HG02798 (cell line): ENCODE measurements at regions not wholly inside any gene's neighbourhood (a gene's known extent, or its start where the extent isn't known, plus 50 kb on each side); places are given as distances from the start of the nearest gene placed in this dataset.
"Not testable (repeated sequence)": the region's sequence is repeated elsewhere in the genome, so short reads cannot be mapped to it uniquely, and the experiment has no call there.

Experiments used
- ATAC-seq: cut with Tn5 transposase; IDR thresholded peaks from one replicate; pipeline ENCODE4 v1.9.1; 2021; ENCODE audit warnings: mild to moderate bottlenecking; ENCODE audit not compliant: unreplicated experiment, poor library complexity

DNA sequence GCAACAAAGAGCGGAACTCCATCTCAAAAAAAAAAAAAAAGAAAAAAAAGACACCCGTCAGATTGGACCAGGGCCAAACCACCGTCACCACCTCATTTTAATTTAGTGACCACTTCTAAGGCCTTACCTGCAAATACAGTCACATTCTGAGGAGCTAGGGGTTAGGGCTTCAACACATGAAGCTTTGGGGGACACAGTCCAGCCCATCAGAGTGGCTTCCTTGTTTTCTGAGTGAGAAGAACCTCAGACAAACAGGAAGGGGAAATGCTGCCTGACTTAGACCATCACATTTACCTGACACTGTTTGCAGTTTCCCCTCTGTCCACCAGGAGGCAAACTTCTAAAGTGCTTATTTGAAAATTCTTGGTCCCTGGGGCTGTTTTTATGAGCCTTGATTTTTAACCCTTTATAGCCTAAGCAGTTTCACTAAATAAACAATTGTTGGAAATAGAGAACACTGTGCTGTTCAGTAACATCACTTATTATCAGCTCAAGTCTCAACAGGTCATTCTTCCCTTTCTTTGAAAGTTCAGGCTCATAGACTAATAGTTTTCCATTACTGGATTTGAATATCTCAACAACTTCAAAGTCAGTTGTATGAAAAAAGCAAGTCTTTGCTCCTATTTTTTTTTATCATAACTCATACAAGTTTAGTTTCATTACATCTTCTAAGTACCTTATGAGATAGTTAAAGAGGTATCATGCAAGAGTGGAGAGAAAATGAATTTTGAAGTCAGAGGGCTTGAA lies 74.9 kb upstream of the WASF3 start:
- peak; percentile 80 for ATAC-seq

DNA sequence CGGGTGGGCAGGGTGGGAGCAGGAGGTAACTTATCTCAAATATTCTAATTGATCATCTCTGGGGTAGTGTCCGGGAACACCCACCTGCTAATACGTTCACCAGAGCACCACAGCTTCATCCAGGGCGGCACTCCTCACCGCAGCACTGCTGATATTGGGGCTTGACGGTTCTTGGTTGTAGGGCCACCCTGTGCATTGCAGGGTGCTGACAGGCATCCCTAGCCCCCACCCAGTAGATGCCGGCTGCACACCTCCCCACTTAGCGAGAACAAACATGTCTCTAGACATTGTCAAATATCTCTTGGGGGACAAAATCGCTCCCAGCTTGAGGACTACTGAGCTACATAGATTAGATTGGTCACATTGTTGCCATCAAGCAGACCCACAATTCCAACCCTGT lies 73.9 kb upstream of the WASF3 start:
- ATAC-seq = no peak

DNA sequence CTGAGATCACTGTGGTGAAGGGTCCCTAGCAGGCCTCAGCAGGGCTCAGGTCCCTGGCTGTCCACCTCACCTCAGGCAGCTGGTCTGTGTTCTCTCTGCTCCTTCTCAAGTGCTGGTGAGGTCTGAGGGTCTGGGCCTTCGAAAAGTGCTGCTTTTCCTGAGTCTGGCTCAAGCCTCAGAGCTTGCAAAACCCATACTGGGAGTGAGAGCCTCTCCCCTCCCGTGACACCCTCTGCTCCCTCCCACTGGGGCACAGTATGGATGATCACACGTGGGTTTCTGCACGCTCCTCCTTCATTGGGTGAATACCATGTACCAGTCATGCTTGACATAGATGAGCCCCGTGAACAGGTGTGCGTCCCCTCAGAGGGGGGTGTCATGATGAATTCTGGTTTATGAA lies 73.3 kb upstream of the WASF3 start:
- ATAC-seq = no peak

DNA sequence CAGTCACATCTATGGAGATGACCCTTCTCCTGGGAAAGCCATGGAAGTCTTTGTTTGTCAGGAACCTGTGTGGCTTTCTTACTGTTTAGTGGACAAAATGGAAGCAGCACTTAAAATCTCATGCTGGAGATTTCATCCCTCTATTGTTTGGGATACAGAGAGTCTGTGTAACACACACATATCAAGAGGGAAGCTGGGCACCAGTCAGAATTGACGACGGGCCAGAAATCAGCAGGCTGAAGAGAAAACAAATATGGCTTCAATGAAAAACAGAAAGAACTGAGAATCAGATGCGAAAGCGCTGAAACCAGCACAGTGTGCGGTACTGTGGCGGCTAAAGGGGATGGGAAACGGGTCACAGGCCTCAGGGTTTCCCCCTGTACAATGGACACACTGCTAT lies 72.2 kb upstream of the WASF3 start:
- no peak for ATAC-seq

DNA sequence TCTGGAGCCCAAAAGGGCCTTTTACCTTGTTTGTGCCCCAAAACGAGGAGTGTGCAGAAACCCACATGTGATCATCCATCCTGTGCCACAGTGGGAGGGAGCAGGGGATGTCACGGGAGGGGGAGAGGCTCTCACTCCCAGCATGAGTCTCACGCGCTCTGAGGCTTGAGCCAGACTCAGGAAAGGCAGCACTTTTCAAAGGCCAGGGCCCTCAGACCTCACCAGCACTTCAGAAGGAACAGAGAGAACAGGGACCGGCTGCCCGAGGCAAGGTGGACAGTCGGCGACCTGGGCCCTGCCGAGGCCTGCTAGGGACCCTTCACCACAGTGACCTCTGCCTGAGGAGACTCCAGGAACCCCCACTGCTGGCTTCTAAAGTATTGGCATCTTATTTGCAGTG lies 71.7 kb upstream of the WASF3 start:
- ATAC-seq = no peak

DNA sequence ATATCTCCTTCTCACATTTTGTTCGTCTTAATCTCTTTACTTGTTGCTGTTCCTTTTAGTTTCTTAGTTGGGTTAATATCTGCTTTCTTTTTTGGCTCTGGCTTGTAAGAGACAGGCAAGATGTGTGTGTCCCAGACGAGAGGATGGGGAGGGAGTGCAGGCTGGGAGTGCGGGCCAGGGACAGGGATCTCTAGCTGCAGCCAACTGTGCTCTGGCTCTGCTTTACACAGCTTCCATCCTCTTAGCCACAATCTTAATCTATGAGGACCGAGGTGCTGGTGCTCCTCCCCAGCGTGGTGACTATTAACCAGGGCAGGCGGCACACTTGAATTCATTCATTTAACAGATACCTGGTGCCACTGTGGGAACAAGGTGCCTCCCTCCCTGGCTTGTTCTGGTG lies 70.9 kb upstream of the WASF3 start:
- ATAC-seq = no peak

DNA sequence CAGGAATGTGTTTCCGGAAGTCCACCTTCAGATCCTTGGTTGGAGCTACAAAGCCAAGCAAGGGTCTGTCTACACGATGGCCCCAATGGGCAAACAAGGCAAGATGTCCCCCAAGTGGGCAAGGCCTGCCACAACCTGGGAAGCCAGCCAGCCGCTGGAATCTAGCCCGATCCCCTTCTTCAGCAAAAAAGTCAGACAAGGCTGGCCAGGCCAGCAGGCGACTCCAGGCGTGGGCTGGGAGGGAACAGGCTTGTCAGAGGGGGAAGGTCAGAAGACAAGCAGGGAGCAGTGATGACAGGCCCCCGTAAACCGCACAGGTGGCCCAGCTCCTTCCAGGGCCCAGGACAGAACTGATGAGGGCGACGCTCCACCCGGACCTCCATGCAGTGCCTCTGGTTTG lies 69.7 kb upstream of the WASF3 start:
- no peak for ATAC-seq

DNA sequence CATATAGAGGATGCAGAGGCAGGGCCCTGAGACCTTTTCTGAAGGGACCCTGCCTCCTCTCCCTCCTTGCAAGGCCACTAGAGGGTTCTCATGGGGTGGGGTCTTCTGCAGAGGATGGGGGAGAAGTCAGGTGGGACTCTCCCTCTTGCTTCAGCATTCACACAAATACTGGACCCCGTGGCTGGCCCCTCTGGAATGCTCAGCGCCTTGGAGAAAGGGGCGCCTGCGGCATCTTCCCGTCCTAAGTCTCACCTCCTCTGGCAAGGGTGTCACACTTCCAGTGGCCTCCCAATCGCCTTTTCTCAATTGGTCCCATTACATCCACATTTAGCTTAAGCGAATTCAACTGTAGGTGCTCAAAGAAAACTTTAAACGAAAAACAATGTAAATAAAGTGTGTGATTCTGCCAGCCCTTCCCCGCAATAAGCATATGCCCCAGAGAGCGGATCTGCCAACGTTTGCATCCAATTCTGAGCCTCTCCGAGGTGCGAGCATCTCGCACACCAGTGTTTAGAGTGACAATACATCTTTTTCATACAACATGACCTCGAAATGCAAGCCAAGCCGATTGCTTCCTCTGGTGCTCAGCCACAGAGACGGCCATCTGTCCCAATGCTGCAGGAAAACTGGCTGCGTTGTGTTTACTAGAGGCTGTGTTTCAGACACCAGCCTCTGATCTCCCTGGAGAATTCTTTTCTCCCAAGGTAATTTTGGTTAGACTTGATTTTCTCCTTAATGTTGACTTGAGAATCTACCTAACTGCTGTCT lies 69.1 kb upstream of the WASF3 start:
- ATAC-seq = no peak

DNA sequence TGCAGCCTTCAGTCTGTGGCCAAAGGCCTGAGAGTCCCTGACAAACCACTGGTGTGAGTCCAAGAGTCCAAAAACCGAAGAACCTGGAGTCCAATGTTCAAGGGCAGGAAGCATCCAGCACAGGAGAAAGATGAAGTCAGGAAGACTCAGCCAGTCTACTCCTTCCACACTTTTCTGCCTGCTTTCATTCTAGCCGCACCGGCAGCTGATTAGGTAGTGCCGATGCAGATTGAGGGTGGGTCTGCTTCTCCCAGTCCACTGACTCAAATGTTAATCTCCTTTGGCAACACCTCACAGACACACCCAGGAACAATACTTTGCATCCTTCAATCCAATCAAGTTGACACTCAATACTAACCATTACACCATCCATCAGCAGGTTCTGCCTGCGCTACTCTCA lies 65.2 kb upstream of the WASF3 start:
- ATAC-seq = not testable (repeated sequence)

DNA sequence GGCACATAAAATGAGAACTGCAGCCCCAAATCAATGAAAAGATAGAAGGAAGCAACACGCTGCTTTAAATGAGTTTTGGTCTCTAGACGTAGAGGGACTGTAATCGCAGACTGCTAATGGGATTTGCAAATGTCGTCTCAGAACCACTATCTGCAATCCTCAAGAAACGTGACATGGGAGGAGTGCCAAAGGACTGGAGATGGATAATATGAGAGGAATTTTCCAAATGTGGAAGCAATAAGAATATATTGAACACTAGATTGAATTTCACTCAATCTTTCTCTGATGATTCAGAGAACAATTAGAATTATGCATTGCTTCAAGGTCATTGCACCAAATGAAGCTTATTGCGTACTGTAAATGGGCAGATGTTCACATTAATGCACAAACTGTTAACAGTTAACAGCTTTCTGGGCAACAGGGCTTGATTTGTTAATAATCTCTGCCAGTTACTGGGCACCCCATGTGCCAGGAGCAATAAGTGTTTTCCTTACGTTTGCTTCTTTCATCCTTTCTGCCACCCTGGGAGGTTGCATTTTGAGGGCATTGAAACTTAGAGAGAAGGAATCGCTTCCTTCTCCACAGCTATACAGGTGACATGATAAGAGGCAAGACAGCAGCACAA lies 62.8 kb upstream of the WASF3 start:
- ATAC-seq = no peak

DNA sequence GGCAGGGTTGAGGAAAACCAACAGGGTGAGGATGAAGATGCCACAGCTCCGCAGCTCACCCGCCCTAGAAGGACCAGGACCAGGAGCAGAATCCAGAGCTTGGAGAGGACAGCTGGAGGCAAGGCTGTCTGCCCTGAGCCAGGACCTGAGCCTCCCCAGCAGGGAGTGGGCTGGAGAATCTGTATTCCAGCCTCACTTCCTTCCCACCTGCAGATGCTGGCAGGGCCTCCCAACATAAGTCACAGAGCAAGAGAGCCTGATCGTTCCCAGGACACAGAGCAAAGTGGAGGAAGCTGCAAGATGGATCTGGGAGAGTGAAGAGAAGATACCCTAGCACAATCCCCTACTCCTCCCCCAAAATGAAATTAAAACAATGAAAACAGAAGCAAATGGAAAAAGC lies 61.7 kb upstream of the WASF3 start:
- ATAC-seq = no peak

DNA sequence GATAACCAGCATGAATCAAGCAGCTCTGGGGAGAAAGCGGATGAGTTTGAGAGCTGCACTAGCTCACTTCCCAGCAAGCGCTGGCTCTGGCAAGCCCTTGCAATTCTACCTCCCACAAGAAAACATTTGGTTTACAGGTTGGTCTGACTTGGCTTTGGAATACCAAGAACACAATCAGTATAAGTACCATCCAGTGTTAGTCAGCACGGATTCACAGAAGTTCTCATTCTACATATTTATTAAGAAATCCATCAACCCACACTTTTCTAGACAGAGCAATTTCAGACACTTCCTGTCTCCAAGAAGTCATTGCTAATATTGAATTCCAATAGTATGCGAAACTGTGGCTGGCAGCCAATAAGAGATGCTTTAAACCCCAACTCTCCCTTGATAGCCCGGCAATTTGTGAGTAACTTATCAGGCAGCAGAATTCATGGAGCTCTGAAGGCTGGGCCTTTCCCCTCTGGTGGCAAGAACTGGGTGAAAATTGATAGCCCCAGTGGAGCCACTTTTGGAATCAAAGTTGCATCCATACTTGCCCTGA lies 59.4 kb upstream of the WASF3 start:
- no peak for ATAC-seq

DNA sequence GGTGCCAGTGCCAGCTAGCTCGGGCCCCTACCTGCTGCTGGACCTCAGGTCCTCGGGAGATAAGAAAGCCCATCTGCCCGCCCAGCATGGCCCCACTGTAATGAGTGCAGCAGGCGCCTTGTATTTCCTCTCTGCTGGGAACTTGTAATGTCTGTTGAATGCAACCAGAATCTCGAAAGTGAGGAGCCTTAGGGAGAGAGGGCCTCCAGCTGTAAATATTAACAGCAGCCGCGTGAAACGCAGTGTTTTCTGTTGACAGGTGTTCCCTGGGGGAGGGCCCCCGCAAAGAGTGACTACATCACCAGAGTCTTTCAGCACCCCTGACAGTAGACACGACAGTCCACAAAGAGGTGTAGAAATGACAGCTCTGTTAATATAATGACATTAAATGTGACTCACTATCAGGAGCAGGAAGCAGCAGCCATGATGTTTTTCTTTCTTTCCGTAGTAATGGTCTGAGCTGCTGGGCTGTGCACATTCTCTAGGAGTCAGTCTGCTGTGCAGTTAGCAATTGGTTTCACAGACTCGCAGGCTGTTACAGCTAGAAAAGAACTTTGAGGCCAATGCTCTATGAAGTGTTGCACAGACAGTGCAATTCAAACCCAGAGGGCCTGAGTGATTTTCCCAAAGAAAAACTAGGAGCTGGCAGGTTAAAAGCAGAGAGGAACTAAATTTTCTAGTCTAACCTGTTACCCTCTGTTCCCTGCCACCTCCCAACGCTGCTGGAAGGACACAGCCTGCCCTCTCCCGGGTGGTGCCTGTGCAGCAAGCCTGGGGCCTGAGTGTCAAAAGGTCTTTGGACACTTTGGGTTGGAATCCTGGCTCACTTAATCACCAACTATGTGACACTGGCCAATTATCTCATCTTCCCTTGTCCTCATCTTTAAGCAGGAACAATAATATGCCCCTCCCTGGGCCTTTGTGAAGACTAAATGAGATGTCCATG lies 58.6 kb upstream of the WASF3 start:
- ATAC-seq = no peak

DNA sequence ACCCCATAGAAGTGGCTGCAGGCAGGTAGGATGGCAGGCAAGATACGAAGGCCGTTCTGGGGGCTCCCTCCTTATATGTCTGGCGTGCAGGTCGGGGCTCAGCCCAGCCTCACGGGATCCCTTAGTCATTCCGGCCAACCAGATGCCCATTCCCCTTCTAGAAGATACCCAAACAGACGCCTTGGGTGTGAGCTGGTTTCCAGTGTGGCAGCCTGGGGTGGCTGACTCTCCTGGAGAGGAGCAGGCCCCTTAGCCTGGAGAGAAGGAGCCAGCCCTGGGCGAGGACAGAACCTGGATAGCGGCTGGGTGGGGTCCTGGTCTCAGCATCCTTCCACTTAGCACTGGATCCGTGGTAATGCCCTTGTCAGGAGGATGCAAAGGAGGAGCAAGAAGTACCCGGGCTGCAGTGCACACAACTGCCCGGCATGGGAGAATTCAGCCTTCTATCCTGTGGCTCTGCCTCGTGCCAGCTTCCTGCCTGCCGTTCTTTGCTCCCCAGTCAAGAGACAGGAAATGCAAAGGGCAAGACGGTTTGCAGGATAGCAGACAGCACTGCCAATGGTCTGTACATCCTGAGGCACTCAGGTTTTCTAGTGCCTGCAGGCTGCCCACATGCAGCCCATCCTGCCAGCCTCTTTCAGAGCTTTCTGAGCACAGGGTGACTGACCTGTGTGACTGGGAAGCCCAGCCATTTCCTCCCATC lies 56.7 kb upstream of the WASF3 start:
- no peak for ATAC-seq

DNA sequence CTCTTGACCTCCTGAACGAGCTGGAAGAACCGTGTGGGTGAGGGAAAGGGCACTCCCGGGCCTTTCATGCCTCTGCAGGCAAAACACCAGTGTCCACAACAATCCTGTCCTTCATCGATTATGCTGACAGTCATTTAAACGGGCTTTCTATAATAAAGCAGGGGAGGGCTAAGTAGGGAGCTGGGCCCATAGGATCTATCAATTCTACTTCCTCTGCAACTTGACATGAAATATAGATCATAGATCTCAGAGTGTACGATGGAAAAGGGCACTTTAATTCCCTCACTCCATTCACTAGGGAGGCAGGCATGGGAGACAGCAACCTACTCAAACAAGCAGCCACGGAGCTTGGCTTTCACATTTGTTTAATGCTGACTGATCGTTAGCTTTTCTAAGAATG lies 55.8 kb upstream of the WASF3 start:
- no peak for ATAC-seq

DNA sequence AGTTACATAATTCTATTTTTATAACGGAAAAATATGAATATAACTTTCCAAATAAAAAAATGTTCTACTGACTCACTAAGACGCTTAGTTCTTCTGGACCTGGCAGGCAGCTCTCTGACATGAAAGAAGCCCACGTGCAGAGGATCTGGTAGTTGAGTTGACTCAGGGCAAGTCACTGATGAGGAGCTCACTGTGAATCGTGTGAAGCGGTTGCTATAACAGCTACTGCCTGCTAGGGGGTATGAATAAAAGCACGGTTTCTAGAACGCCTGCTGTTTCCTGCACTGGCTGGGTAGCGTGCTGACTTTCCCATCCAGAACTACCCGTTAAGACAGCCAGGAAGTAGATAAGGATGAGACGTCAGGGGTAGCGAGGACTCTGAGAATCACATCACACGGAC lies 54.7 kb upstream of the WASF3 start:
- no peak for ATAC-seq

DNA sequence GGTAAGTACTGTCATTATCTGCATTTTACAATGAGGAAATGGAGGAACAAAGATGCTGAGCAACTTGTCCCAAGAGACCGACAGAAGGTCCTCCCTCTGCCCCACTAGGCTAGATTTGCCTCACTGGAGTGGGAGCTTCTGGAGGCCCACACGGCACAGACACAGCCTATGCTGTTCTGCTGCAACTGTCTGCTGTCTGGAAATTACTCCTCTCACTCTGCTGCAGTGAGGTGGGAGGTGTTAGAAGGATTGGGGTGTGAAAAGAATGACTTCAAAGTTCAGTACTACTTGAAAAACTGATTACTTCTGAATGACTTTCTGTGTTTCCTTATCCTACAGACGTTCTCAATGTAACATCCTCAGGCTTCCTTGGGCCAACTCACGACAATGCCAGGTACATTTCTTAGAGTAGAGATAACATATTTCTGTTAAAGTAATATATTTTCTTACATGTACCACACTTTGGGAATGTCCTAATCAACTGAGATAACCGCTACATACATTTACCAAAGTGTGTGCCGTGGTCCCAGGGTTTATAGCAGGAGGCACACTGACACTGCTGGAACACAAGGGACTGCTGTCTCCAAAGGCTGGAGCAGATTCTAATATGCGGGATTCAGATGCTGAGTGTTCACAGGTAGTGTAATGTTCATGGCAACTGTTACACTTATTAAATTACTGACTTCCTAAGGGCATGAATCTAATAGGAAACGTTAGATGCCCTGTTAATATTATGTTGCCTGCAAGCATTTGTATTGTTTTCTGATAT lies 53.5 kb upstream of the WASF3 start:
- no peak for ATAC-seq
